ENCODE measurements at regions not wholly inside any gene's neighbourhood (a gene's known extent, or its start where the extent isn't known, plus 50 kb on each side); places are given as distances from the start of the nearest gene placed in this dataset.
"Not testable (repeated sequence)": the region's sequence is repeated elsewhere in the genome, so short reads cannot be mapped to it uniquely, and the experiment has no call there.

DNA sequence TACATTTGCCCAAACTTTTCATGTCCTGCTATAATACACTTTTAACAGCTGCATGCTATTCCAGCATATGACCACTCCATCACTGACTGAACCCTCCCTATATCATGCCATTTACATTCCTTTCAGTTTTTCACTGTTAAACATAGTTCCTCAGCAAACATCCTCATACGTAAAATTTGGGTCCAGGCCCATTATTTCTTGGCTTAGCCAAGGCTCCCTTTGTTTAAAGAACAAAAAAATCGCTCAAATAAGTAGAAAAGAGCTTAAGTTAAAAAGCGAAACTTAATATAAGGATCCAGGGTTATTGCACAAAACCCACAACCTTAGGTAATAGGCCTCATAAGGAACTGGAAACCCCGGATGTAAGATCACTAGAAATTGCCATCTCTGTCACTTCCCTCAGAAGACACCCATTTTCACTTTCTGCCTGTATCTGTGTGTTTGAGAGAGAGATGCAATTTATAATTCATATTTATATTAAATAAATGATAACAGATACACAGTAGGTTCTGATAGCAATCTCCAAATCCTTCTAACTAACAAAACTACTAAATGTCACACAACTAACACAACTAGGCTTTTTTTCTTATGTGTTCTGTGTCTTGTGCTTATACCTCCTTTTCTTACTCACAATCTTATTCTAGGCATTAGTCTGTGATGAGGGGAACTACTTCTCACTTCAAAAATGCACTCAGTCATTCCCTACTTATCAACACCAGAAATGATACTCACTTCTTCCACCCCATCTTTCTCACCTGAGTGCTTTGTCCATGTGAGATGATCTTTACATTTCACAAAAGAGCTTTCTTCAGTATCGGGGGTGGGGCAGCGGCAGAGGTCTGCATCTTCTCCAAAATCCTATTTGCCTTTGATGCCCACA, 59.9 kb upstream of the FAM241A start:
- DNase-seq (ENCODE audit: extremely low read depth in 1 of 2, low read depth in 1 of 2): no peak

- DNase-seq (ENCODE audit: extremely low read depth in 1 of 2, low read depth in 1 of 2): no peak
Observed at GRCh38 chr4:112086036-112086434, 59.2 kb upstream of the FAM241A start.

DNA sequence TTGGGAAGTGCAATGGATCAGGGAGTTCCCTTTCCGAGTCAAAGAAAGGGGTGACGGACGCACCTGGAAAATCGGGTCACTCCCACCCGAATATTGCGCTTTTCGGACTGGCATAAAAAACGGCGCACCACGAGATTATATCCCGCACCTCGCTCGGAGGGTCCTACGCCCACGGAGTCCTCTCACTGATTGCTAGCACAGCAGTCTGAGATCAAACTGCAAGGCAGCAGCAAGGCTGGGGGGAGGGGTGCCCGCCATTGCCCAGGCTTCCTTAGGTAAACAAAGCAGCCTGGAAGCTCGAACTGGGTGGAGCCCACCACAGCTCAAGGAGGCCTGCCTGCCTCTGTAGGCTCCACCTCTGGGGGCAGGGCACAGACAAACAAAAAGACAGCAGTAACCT, 58.6 kb upstream of the FAM241A start:
- DNase-seq (ENCODE audit: extremely low read depth in 1 of 2, low read depth in 1 of 2): not testable (repeated sequence)

DNA sequence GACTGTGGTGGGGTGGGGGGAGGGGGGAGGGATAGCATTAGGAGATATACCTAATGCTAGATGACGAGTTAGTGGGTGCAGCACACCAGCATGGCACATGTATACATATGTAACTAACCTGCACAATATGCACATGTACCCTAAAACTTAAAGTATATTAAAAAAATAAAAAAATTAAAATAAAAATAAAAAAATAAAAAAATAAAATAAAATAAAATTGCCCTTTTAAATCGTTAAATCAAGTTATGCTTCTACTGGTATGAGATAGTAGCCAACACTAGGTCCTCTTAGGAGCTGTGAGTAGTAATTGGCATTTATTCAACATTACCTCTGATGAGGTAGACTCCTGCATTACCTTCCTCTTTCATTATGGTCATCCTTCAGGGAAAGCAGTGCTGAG, 52.9 kb upstream of the FAM241A start:
- DNase-seq (ENCODE audit: extremely low read depth in 1 of 2, low read depth in 1 of 2): not testable (repeated sequence)

- no peak for DNase-seq (ENCODE audit: extremely low read depth in 1 of 2, low read depth in 1 of 2)
Observed at GRCh38 chr4:112093636-112094202, 51.5 kb upstream of the FAM241A start.

DNA sequence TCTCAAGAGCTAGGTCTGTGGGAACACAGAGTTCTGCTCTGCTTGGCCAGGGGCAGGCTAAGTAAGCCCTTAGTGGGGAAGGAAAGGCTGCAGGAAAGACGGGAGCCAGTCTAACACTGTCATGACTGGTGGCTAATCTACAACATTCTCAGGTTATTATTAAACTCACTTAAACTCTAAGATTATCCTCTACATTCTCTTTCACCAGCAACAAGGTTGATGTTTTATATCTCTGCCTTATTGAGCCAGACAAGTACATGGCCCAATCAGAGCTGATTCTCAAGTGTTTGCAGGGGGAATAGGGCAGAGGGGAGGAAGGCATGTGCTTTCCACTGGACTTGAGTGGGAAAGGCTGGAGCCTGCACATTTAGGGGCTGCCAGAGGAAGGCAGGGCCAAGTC, 50.9 kb upstream of the FAM241A start:
- no peak for DNase-seq (ENCODE audit: extremely low read depth in 1 of 2, low read depth in 1 of 2)

All from stimulated activated CD8-positive, alpha-beta memory T cell treated with anti-CD3 and anti-CD28 coated beads, Interleukin-7, amount 100 ng/mL, for 48 hours (primary cell).